ENCODE measurements at regions not wholly inside any gene's neighbourhood (a gene's known extent, or its start where the extent isn't known, plus 50 kb on each side); places are given as distances from the start of the nearest gene placed in this dataset.
"Not testable (repeated sequence)": the region's sequence is repeated elsewhere in the genome, so short reads cannot be mapped to it uniquely, and the experiment has no call there.

- no peak for DNase-seq (ENCODE audit: low read depth in 4 of 4, low spot score in 2 of 4)
Observed at GRCh38 chr17:54455251-54455868, 445.3 kb upstream of the TOM1L1 start.

GRCh38 chr17:54465443-54465842 lies 435.2 kb upstream of the TOM1L1 start:
- DNase-seq (ENCODE audit: low read depth in 4 of 4, low spot score in 2 of 4) = not testable (repeated sequence)

DNA sequence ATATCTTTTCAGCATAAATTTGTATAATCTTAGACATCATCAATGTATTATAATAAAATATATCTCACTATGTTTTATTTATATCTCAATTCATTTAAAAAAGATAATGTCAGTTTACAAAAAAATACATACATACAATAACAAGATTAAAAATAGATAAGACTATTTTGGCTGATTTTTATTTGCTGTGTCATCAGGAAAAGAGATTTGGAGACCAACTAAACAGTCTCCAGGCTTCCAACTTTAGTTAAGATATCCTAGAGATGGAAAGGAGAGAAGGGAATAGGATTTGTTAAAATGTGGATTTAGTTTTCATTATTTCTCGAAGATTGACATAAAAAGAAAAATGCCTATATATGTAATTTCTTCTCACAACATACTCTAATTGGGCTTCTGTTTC lies 433.8 kb upstream of the TOM1L1 start:
- no peak for DNase-seq (ENCODE audit: low read depth in 4 of 4, low spot score in 2 of 4)

GRCh38 chr17:54482843-54483242 lies 417.8 kb upstream of the TOM1L1 start:
- peak in 1 of 4 donors; percentile 9 for DNase-seq (ENCODE audit: low read depth in 4 of 4, low spot score in 2 of 4)

DNA sequence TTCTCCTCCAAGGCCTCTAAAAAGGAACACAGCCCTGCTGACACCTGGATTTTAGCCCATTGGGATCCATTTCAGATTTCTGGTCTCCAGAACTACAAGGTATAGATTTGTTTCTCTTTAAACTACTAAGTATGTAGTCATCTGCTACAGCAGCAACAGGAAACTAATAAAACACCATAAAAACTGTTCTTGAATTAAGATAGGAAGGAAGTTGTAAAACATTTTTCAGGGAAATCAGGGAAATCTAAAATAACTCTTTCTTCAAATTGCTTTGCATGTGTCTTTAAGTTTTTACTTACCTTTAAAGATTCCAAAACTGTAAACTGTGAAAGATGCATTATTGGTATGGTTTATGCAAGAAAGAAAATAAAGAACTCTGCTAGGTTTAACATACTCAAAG lies 407.0 kb upstream of the TOM1L1 start:
- no peak for DNase-seq (ENCODE audit: low read depth in 4 of 4, low spot score in 2 of 4)

- DNase-seq (ENCODE audit: low read depth in 4 of 4, low spot score in 2 of 4) = no peak
Observed at GRCh38 chr17:54494721-54495715, 405.6 kb upstream of the TOM1L1 start.

- no peak for DNase-seq (ENCODE audit: low read depth in 4 of 4, low spot score in 2 of 4)
Observed at GRCh38 chr17:54505404-54505803, 395.2 kb upstream of the TOM1L1 start.

- no peak for DNase-seq (ENCODE audit: low read depth in 4 of 4, low spot score in 2 of 4)
Observed at GRCh38 chr17:54518706-54519105, 381.9 kb upstream of the TOM1L1 start.

- DNase-seq (ENCODE audit: low read depth in 4 of 4, low spot score in 2 of 4) = no peak
Observed at GRCh38 chr17:54521137-54521536, 379.5 kb upstream of the TOM1L1 start.

GRCh38 chr17:54524501-54524900 lies 376.2 kb upstream of the TOM1L1 start:
- DNase-seq (ENCODE audit: low read depth in 4 of 4, low spot score in 2 of 4) = no peak

DNA sequence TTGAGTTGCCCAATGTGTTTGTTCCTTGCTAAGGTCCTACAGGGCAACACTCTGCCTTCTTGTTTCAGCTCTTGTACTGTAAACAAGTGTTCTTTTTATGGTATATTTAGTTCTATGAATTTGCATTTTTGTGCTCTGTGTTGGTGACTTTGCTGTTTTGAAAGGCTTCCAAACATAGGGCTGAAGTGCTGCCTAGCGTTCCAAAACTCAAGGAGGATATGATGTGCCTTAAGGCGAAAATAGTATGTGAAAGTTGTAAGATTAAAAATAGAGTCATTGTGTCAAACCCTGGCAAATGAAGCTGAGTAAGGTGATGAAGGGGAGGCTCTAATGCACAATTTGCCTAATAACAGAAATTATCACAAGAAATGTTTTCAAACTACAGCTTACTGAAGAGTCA lies 372.7 kb upstream of the TOM1L1 start:
- no peak for DNase-seq (ENCODE audit: low read depth in 4 of 4, low spot score in 2 of 4)

- no peak for DNase-seq (ENCODE audit: low read depth in 4 of 4, low spot score in 2 of 4)
Observed at GRCh38 chr17:54530398-54530797, 370.3 kb upstream of the TOM1L1 start.

GRCh38 chr17:54536306-54536705 lies 364.3 kb upstream of the TOM1L1 start:
- no peak for DNase-seq (ENCODE audit: low read depth in 4 of 4, low spot score in 2 of 4)

DNA sequence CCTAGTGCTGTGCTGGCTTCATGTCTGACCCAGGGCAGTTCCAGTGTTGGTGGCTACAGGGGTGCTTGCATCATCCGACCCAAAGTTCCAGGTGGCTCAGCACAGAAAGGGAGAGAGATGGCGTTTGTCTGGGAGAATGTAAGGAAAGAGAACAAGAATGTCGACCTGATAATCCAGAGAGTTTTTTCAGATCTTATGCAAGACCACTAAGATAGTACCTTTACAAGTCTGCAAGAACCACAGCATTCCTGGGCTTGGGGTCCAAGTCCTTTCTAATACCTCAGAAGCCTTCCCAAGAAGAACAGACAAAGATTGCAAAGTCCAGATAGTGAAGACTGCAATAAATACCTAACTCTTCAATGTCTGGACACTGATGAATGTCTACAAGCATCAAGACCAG lies 363.0 kb upstream of the TOM1L1 start:
- no peak for DNase-seq (ENCODE audit: low read depth in 4 of 4, low spot score in 2 of 4)

DNA sequence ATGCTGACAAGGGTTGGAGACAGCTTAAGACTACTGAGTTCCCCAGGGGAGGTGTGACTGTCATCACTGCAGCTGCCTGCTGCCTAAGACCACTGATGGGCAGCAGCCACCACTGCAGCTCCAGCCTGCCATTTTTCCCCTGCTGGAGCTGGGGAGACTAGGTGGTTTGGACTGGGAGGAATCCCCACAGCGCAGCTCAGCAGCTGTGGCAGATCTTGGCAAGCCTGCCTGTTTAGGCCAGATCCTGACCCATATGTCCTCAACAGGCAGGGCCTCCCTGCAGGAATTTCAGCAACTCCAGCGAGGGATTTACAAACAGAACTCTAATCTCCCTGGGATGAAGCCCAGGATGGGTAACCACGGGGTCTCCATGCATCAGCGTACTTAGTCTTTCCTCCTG lies 356.4 kb upstream of the TOM1L1 start:
- DNase-seq (ENCODE audit: low read depth in 4 of 4, low spot score in 2 of 4) = no peak

- no peak for DNase-seq (ENCODE audit: low read depth in 4 of 4, low spot score in 2 of 4)
Observed at GRCh38 chr17:54559883-54560282, 340.8 kb upstream of the TOM1L1 start.

GRCh38 chr17:54608634-54609155 lies 292.0 kb upstream of the TOM1L1 start:
- DNase-seq (ENCODE audit: low read depth in 4 of 4, low spot score in 2 of 4) = no peak

DNA sequence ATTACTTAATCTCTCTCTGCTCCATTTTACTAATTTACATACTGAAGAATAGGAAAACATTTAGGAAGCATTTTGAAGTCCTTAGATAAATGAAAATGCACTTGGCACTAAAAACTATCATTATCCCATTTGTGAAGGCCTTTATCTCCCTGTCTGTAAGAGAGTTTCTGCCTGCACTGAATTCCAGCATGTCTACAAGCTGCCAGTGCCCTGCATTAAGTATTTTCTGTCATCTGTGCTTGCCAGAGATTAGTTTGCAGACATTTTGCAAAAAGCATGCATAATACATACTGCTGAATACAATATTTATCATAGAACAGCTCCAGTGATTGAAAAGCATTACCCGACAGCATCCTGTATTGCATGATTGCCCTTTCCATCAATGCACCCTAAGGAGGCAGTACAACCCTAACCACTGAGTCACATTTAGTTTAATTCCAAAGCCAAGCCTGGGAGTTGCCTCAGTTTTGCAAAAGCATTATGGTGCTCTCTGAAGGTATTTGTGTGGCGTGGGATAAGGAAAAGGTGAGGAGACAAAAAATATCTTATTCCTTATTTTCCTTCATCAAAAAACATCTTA lies 280.2 kb upstream of the TOM1L1 start:
- DNase-seq (ENCODE audit: low read depth in 4 of 4, low spot score in 2 of 4) = no peak

GRCh38 chr17:54623746-54624145 lies 276.9 kb upstream of the TOM1L1 start:
- DNase-seq (ENCODE audit: low read depth in 4 of 4, low spot score in 2 of 4) = no peak

DNA sequence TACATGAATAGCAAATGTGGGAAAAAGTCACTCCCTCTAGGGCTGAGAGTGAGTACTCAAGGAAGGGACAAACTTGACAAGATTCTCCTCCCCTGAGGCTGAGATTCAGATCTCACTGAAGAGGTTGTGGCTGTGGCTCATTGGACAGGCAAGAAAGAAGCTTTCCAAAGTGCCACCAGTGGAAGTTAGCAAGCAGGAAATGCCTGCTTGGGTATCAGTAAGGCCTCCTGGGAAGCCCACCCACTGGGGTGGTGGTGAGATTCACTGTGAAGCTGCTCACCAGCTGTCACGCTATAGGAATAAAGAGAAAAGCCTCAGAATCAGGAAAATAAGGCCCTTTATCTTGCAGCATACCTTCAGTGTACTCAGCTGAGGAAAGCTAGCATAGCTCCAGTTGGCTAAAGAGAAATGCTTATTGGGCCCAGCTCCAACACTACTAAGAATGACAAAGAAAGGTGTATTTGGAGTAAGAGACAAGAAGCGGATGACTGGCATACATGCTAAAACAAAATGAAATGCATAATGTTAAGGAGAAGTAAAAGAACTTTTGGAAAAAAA lies 274.4 kb upstream of the TOM1L1 start:
- no peak for DNase-seq (ENCODE audit: low read depth in 4 of 4, low spot score in 2 of 4)

GRCh38 chr17:54639426-54639825 lies 261.2 kb upstream of the TOM1L1 start:
- DNase-seq (ENCODE audit: low read depth in 4 of 4, low spot score in 2 of 4) = not testable (repeated sequence)

All from left renal cortex interstitium (tissue), 4 donors.